ENCODE measurements at regions not wholly inside any gene's neighbourhood (a gene's known extent, or its start where the extent isn't known, plus 50 kb on each side); places are given as distances from the start of the nearest gene placed in this dataset.
"Not testable (repeated sequence)": the region's sequence is repeated elsewhere in the genome, so short reads cannot be mapped to it uniquely, and the experiment has no call there.

DNA sequence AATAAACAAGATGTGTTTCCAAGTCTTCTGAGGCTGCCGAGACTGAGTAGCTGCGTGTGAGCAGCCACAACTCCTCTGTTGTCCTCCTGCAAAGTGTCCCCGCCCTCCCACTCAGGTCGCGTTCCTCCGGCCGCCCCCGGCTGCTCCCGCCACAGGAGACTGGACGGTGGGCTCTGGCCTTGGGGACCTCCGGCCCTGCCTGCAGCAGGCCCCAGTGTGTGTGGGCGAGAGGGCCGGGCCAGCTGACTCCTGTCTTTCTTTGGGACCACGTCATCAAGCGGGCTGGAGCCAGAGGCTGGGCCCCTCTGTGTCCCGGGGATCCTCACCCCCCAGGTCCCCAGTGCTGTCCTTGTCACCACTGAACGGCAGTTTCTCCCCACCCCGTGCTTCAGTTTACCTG, 175.3 kb downstream of the NPIPB11 start:
- DNase-seq = peak; percentile 48

DNA sequence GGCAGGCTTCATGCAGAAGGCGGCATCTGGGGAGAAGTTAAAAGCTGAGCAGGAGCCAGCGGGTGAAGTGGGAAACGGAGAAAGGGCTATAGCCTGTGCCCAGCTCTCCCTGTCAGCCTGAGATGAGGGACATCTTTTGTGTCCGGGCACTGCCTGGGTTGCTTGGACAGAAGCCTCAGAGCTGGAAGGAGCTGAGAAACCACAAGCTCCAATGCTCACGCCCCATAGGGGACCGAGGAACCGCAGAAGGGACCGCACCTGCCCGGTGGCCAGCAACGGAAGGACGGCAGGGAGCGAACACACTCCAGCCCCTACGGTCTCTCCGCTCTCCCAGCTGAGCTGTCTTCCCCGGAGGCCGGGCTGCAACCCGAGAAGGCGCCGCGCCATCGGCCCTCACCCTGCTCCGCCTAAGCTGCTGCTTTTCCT, 175.8 kb downstream of the NPIPB11 start:
- DNase-seq = peak; percentile 68

DNA sequence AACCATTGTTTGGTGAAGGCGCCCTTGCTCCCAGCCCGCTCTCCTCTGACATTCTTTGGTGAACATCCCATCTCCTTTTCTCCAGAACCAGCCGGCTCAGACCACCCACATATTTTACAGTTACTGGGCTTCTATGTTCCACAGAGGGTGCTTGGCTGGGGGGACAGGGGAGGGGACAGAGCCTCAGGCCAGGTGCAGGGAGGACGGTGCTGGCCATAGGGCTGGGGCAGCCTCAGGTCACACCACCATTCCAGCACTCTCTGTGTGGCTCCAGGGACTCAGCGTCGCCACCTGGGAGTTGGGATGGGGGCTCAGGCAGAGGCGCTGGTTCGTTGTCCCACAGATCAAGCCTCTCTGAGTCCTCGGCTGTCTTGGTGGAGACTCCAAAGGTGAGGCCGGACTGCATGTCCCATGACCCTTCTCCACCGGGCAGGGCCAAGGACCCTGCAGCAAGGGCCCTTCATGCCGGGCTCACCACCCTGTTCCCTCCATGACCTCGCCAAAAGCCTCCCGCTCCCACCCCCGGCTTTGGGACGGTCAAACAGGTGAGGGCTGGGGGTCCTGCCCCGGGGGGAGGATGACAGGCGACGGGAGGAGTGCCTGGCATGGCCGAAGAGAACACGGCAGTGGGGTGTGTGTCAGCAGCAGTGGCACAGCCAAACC, 176.4 kb downstream of the NPIPB11 start:
- not testable (repeated sequence) for DNase-seq

DNA sequence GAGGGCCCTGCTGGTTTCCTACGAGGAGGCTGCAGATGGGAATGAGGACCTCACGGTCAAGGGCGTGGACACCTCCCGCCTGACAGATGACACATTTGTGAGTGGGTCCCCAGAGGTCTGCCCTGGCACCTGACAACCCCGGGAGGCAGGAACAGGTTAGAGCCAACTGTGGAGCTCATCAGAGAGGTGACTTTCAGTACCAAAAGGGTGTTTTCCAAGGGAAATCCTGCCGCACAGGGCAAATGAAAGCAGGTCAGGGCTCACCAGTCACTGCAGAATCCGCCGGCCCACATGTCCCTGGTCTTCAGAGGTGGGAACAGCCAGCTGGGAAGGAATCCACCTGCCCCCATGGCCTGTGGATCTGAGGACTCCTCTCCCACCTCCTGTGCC, 176.9 kb downstream of the NPIPB11 start:
- DNase-seq = not testable (repeated sequence)

DNA sequence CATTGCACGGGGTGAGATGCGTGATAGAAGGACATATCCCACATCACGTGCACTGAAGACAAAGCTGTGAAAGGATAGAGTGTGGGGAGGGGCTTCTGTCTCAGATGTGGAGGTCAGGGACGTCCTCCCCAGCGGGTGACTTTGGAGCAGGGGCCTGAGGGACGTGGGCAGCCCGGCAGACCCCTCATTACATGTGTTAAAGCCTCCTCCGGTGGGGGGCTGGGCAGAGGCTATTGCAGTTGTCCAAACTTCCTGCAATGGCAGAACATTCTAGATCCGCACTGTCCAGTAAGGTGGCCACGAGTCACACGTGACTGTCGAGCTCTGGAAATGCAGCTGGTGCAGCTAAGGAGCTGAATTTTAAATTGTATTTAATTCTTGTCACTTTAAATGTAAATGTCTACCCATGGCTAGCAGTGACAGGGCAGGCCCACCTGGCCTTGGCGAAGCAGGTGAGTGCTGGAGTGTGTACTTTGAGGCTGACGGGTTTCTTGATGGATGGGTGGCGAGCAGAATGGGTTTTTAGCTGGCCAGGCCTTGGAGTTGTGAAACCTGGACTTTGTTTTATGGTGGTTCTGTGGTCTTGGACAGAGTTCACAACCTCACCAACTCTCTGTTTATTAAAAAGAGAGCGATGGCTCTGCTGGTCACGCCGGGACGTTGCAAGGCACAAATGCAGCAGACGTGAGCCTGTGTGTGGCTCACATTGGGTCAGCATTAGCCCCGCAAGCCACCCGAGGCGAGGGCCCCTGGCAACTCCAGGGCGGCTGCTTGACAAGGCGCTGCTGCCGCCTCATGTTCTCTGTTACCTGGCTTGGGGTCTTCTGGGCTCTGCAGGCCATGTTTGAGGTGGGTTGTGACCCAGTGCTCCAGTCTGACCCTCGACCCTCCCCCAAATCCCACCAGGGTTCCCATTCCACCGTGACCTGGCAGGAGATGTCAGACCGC, 177.6 kb downstream of the NPIPB11 start:
- DNase-seq = not testable (repeated sequence)

DNA sequence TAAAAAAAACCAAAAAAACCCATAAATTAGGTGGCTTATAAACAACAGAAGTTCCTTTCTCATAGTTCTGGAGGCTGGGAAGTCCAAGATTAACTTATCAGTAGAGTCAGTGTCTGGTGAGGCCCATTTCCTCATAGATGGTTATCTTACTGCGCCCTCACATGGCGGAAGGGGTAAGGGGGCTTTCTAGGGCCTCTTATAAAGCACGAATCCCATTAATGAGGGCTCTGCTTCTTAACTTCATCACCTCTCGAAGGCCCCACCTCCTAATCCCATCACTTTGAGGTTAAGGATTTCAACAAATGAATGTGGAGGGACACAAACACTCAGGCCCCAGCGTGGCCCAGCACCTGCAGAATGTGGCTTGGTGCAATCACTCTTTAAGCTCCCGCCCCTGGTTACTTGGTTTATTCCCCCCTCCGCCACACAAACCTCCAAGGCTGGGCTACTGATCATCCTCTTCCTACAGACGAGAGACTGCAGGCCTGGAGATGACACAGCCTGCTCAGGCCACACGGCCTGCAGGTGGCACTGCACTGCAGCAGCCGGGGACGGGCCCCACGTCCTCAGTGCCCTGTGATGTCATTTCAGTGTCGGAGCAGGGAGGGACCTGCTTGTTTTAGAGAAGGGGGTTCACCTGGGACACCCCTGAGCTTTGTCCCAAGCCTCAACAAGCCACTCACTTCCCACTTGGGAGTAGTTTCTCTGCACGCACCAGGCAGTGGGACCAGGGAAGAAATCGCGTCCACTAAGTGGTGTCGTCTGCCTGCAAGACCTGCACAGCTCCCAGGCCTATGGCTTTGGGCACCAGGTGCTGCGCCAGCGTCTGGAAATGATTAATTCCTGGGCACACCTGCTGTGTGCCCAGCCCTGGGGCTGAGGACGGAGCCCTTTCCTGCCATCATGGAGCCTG, 178.5 kb downstream of the NPIPB11 start:
- DNase-seq = peak; percentile 85

DNA sequence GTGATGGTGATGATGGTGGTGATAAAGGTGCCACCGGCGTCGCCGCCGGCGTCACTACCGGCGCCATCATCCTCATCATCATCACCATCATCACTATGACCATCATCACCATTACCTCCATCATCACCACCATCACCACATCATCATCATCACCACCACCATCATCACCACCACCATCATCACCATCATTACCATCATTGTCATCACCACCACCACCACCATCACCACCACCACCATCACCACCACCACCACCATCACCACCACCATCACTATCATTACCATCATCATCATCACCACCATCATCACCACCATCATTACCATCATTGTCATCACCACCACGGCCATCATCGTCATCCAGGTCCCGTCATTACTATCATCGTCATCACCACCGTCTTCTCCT, 179.7 kb downstream of the NPIPB11 start:
- no peak for DNase-seq

DNA sequence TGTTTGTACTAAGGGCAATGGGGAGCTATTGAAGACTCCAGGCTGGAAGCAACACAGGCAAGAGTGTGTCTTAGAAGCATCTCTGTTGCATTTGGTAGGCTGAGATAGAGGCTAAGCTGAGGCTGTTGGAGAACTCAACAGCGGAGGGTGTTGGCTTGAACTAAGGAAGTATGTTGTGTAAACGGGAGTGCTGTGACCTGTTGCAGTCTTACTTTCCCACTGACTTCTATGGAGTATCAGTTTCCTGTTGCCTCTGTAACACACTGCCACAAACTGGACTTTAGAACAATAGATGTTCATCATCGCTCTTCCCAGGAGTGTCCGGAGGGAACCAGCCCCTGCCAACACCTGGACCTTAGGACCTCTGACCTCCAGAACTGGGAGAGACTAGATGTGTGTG, 181.8 kb downstream of the NPIPB11 start:
- DNase-seq = not testable (repeated sequence)

DNA sequence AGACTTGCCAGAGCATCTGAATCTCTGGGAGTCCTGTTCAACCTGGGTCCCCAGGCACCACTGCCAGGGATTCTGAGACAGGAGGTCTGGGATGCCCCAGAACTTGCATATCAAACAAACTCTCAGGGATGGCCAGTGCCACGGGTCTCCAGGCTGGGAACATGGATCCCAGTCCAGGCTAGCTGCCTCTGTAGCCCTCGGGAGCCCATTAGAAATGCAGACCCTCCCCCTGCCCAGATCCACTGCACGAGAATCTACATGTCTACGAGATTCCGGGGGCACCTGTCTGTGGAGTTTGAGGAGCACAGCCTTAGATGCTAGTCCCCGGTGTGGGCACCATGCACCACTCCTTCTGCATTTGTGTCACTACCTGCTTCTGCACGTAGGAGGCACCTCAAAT, 183.9 kb downstream of the NPIPB11 start:
- not testable (repeated sequence) for DNase-seq

DNA sequence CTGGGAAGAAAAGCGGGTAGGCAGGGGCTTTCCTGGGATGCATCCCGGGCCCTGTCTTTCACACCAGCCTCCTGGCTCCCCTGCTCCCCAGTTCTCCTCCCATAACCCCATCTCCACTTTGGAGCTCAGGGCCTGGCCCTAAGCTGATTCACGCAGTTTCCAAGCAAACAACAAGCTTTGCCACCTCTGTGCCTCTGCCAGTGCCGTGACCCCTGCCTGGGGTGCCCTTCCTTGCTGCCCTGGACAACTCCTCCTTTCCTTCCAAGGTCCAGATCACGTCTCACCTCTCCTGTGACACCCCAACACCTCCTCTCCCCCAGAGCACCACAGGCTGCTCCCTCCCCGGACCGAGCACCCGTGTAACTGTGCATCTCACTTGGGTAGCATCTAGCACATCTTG, 184.5 kb downstream of the NPIPB11 start:
- not testable (repeated sequence) for DNase-seq

DNA sequence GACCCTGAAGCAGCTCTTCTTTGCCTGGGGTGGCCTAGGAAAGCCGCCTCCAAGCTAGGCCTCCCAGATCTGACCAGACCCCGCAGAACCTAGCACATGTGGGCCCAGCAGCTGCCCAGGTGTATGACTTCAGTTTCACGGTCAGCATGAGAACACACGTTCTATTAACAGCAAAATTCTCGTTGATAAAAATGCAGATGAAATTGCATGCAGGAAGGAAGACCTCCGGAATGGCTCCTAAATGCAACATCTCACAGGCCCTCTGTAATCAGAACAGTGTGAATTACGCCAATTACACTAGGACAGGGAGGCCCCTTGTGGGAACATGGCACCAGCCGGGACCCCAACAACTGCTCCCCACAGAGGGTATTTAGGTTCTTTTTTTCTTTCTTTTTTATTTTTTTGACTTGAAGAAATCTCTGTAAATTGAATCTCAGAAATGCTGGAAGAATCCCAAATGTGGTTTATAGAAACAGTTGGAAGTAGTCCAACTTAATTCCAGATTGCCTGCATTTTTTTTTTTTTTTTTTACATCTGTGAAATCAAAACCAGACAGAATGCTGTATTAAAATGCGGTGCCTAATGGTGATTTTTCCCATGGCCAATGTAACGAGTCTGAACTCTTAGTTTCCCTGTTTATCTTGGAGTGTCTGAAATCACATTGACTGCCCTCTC, 185.1 kb downstream of the NPIPB11 start:
- DNase-seq = not testable (repeated sequence)

DNA sequence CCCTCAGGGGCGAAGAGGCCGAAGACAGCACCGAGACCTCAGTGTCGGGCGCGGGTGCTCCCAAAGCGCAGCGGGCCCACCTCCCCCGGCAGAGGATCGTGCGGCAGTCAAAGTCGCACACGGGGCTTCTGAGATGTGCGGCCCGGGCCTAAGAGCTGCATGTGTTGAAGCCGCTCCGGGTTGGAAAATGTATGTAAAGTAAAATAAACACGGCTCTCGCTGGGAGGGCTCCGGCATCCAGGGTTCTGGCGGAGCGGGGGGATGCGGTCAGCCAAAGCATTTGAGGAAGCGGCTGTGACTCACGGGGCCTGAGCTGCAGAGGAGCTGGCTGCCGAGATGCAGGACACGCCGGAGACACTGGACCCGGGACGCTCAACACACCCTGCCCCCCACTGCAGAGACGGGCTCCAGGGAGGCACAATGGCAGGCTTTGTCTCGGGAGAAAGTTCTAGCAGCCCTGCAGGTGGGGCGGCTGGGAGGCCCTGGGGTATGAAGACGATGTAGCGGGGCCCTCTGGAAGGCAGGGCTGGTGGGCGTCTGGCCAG, 185.8 kb downstream of the NPIPB11 start:
- DNase-seq = not testable (repeated sequence)

DNA sequence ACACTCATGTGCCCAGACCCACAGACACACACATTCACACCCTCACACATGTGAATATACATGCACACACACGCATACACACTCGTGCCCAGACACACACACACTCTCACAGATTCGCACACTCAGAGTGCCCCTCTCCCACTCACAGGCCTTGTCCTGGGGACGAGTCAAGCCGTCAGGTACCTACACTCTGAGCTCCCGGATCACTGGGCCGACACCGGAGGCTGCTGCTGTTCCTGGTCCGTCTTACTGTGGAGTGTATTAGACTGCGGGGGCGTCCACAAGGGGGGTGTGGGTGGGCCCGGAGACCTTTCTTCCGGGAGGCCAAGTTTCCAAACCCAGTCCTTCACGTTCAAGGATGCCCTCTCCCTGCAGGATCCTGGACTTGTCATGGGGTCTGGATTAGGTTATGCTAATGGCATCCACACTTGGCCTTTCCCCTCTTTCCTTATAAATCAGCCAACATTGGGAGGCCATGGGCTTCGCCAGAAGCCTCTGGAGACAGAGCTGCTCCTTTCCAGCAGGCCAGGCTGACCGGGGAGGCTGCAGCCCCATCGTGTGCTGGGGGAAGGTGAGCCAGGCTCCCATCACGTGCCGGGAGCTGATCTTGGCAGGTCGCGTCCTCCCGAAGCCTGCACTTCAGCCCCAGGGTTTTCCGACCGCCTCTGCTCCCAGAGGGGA, 186.4 kb downstream of the NPIPB11 start:
- DNase-seq = not testable (repeated sequence)

DNA sequence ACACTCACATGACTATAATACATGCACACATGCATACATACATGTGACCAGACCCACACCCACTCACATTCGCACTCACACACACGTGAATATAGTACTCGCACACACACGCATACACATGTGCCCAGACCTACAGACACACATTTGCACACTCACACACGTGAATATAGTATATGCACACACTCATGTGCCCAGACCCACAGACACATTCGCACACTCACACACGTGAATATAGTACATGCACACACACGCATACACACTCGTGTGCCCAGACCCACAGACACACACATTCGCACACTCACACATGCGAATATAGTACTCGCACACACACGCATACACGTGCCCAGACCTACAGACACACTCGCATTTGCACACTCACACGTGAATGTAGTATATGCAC, 186.9 kb downstream of the NPIPB11 start:
- not testable (repeated sequence) for DNase-seq

DNA sequence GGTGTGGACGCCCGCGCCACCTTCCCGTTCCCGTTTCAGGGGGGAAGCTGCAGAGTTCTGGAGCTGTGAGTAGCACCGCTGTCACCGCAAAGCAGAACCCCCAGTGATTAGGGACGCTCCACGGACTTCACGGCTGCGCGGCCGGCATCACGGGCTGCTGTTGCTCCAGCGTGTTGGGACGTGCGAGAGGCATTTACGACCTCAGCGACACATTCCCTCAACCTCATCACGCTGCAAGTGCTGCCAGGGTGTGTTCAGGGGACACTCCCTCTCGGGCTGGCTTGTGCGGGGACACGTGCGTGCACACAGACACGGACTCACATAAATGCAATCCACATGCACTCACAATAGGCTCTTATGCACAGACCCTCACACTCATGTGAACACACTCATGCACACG, 187.9 kb downstream of the NPIPB11 start:
- not testable (repeated sequence) for DNase-seq

DNA sequence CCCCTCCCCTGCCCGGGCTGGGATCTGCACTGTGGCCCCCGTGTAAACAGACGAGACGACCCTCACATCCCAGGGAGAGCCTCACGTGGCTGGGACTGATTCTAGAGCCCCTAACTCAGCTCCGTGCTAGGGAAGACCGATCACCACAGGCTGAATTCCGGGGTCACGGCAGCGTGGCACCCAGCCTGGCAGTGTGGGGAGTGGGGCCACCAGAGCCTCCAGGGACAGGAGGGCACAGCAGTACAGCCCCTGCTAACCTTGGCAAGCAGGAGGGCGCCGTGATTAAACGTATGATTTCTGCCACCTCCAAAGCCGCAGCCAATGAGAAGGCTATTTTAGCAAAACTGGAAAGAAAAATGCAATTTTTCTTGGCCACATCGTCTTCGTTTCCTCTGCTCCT, 188.3 kb downstream of the NPIPB11 start:
- not testable (repeated sequence) for DNase-seq

DNA sequence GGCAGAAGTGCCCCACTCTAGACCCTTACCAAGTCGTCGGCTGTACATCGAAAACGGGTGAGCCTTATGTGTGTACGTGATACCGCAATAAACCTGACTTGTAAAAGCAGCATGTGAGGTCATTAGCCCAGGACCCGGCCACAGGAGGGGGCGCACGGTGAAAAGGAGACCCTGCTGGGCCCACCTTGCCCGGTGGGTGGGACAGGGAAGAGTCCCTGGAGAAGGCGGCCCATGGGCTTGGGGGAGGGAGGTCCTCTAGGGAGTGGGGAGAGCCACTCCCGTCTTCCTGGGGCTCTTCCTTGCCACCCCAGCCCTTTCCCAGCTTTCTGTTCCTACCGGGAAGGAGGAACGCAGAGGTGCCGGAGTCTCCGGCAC, 188.8 kb downstream of the NPIPB11 start:
- not testable (repeated sequence) for DNase-seq

DNA sequence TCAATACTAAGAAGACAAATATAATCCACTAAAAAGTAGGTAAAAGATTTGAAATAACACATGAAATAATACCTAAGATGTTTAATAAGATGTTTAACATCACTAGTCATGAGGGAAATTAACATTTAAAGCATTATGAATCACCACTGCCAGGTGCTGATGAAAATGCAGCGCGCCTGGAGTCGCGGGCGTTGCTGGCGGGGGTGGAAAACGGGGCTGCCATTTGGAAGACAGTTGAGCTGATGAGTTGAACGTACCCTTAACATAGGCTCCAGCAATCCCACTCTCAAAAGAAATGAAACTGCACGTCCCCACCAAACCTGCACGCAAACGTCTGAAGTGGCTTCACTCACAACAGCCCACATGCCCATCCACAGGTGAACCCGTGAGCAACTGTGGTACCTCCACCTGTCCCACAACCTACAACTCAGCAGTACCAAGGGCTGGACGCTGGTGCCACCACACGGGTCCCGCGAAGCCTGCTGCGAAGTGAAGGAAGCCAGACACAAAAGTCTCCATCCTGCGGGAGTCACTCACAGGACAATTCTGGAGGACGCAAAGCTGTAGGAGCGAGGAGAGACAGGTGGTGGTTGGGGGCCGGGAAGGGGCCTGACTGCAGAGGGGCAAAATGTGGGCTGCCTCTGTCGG, 189.3 kb downstream of the NPIPB11 start:
- DNase-seq = not testable (repeated sequence)

DNA sequence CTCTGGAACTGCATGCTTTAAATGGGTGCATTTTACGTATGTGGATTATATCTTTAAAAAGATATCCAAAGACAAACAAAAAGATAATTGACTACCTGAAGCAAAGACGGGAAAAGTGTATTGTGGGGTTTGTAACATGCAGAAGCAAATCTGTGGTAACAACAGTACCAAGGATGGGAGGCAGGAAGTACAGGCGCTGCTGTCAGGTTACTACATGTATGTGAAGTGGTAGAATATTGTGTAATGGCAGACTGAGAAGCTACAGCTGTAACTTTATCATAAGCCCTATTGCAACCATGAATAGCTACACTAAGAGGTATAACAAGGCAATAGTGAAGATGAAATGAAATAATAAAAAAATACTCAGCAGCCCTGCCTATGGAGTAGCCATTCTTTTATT, 192.7 kb downstream of the NPIPB11 start:
- DNase-seq = not testable (repeated sequence)

DNA sequence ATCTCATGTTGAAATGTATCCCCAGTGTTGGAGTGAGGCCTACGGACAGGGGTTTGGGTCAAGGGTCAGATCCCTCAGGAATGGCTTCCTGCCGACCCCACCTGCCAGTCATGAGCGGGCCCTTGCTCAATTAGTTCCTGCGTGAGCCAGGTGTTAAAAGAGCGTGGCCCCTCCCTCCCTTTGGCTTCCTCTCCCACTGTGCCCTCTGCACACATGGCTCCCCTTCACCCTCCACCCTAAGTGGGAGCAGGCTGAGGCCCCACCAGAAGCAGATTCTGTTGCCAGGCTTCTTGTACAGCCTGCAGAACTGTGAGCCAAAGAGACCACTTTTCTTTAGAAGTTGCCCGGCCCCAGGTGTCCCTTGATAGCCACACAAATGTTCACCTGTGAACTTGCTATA, 193.3 kb downstream of the NPIPB11 start:
- not testable (repeated sequence) for DNase-seq

Measured in islet precursor cell (in vitro differentiated cells).